Thyroid gland (tissue), 4 donors: ENCODE measurements at regions not wholly inside any gene's neighbourhood (a gene's known extent, or its start where the extent isn't known, plus 50 kb on each side); places are given as distances from the start of the nearest gene placed in this dataset.

Experiments
- DNase-seq, 2 donors: peaks; one replicate each; pipeline ENCODE4 v3.0.0-alpha.2; 2019
- H3K27ac ChIP-seq, 3 donors: fragments of 200-600 bp; sonication (generic); 1 replicate in 2 of 3; 2 replicates in 1 of 3; pipeline ENCODE4 v1.5.1; 2016 to 2019; ENCODE audit warnings: mild to moderate bottlenecking in 1 of 3, moderate library complexity in 1 of 3
- H3K27me3 ChIP-seq: fragments of 200-600 bp; sonication (generic); one replicate; pipeline ENCODE4 v1.5.1; 2019
- H3K36me3 ChIP-seq, 2 donors: fragments of 200-600 bp; sonication (generic); one replicate each; pipeline ENCODE4 v1.5.1; 2016 to 2019
- H3K4me1 ChIP-seq, 2 donors: fragments of 200-600 bp; sonication (generic); one replicate each; pipeline ENCODE4 v1.5.1; 2017 to 2019
- H3K4me3 ChIP-seq, 3 donors: fragments of 200-600 bp; sonication (generic); replicated peaks in 1 of 3; 1 replicate in 2 of 3; 2 replicates in 1 of 3; pipeline ENCODE4 v1.5.1; 2016; ENCODE audit warnings: mild to moderate bottlenecking in 1 of 3
- H3K9me3 ChIP-seq: fragments of 200-600 bp; sonication (generic); one replicate; pipeline ENCODE4 v1.5.1; 2017
- CTCF ChIP-seq, 6 experiments: fragments of 200-600 bp in 3 of 6; fragments of 450-650 bp in 3 of 6; sonication (generic) in 3 of 6; IDR thresholded peaks; one replicate each; pipeline ENCODE4 v1.5.1; 2016 to 2019; ENCODE audit warnings: antibody characterized with exemption in 6 of 6, mild to moderate bottlenecking in 2 of 6, inconsistent platforms in 1 of 6, moderate library complexity in 1 of 6
- POLR2A ChIP-seq, 2 donors: fragments of 450-650 bp; IDR thresholded peaks; one replicate each; pipeline ENCODE4 v1.6.1; 2017; ENCODE audit warnings: antibody characterized with exemption in 2 of 2, mild to moderate bottlenecking in 2 of 2, moderate library complexity in 1 of 2
- WGBS, 2 donors: methylation state at CpG; one replicate each; pipeline ENCODE4 v1.1.5; 2017; 5-methylcytosine and 5-hydroxymethylcytosine counted together
- intact Hi-C: fragments of 100-400 bp; cut with DNase I; formaldehyde crosslinking; loops from one replicate; pipeline ENCODE4 v1.15.1; 2023

GRCh38 chr5:162796507-162796906 lies 640.9 kb upstream of the CCNG1 start:
- no peaks in the 10 kb centered on the region for H3K4me1 ChIP-seq
- intact Hi-C loops, result no loop called here
- no peak for DNase-seq
- H3K27me3 ChIP-seq, result no peaks in the 10 kb centered on the region
- no peaks in the 10 kb centered on the region for H3K36me3 ChIP-seq
- 47 to 59% methylated on average over 3 of the region's 3 CpGs for WGBS, 2 donors
- no peak overlapping the region for H3K27ac ChIP-seq
- TF ChIP-seq POLR2A (IDR thresholded peaks at IDR 0.05), result no peak
- TF ChIP-seq CTCF (IDR thresholded peaks at IDR 0.05), result no peak
- H3K9me3 ChIP-seq, result no peaks in the 10 kb centered on the region
- no peak overlapping the region for H3K4me3 ChIP-seq

- intact Hi-C loops, result no loop called here
Measured at GRCh38 chr5:162800301-162800700, 637.1 kb upstream of the CCNG1 start.

GRCh38 chr5:162801235-162801634 lies 636.2 kb upstream of the CCNG1 start:
- intact Hi-C loops, result no loop called here
- H3K27me3 ChIP-seq, result no peaks in the 10 kb centered on the region
- H3K9me3 ChIP-seq, result no peaks in the 10 kb centered on the region
- no peak for DNase-seq
- no peak overlapping the region for H3K27ac ChIP-seq
- no peak for TF ChIP-seq CTCF (IDR thresholded peaks at IDR 0.05)
- no peak for TF ChIP-seq POLR2A (IDR thresholded peaks at IDR 0.05)
- no peaks in the 10 kb centered on the region for H3K4me1 ChIP-seq
- no peak overlapping the region for H3K4me3 ChIP-seq
- no peaks in the 10 kb centered on the region for H3K36me3 ChIP-seq
- WGBS, 2 donors, result 67 to 75% methylated on average over 1 of the region's 1 CpG

More at GRCh38 chr5:162800301-162800700, 637.1 kb upstream of the CCNG1 start:
- 85 to 87% methylated on average over 1 of the region's 1 CpG for WGBS, 2 donors
- Histone ChIP-seq H3K36me3 (no peaks in the 10 kb centered on the region), H3K27ac (no peak overlapping the region), H3K4me1 (no peaks in the 10 kb centered on the region), H3K4me3 (no peak overlapping the region), H3K27me3 (no peaks in the 10 kb centered on the region), H3K9me3 (no peaks in the 10 kb centered on the region)
- TF ChIP-seq POLR2A (IDR thresholded peaks at IDR 0.05) (no peak), CTCF (IDR thresholded peaks at IDR 0.05) (no peak)
- no peak for DNase-seq

- Histone ChIP-seq H3K27me3 (no peaks in the 10 kb centered on the region), H3K9me3 (no peaks in the 10 kb centered on the region), H3K27ac (no peak overlapping the region), H3K36me3 (no peaks in the 10 kb centered on the region), H3K4me1 (no peaks in the 10 kb centered on the region), H3K4me3 (no peak overlapping the region)
- no peak for DNase-seq
- intact Hi-C loops, result no loop called here
- TF ChIP-seq POLR2A (IDR thresholded peaks at IDR 0.05) (no peak), CTCF (IDR thresholded peaks at IDR 0.05) (no peak)
- WGBS, 2 donors, result 52 to 59% methylated on average over 2 of the region's 2 CpGs
Measured at GRCh38 chr5:162806195-162806594, 631.2 kb upstream of the CCNG1 start.

- intact Hi-C loops, result no loop called here
- 89% methylated on average over 1 of the region's 1 CpG for WGBS, 2 donors
- H3K27me3 ChIP-seq, result no peaks in the 10 kb centered on the region
- H3K36me3 ChIP-seq, result no peaks in the 10 kb centered on the region
- H3K9me3 ChIP-seq, result no peaks in the 10 kb centered on the region
- H3K4me1 ChIP-seq, result no peaks in the 10 kb centered on the region
- no peak overlapping the region for H3K4me3 ChIP-seq
- TF ChIP-seq CTCF (IDR thresholded peaks at IDR 0.05), result no peak
- TF ChIP-seq POLR2A (IDR thresholded peaks at IDR 0.05), result no peak
- no peak for DNase-seq
- H3K27ac ChIP-seq, result no peak overlapping the region
Measured at GRCh38 chr5:162811071-162811470, 626.3 kb upstream of the CCNG1 start.
